ENCODE measurements at regions not wholly inside any gene's neighbourhood (a gene's known extent, or its start where the extent isn't known, plus 50 kb on each side); places are given as distances from the start of the nearest gene placed in this dataset.

GRCh38 chr14:22024137-22024536 is 350.5 kb upstream of the OR4E1 start:
- TF ChIP-seq MAX (IDR thresholded peaks at IDR 0.05): no peak
- TF ChIP-seq CEBPB (IDR thresholded peaks at IDR 0.05; ENCODE audit: low read depth, low read length): no peak
- TF ChIP-seq, protein P1, sequence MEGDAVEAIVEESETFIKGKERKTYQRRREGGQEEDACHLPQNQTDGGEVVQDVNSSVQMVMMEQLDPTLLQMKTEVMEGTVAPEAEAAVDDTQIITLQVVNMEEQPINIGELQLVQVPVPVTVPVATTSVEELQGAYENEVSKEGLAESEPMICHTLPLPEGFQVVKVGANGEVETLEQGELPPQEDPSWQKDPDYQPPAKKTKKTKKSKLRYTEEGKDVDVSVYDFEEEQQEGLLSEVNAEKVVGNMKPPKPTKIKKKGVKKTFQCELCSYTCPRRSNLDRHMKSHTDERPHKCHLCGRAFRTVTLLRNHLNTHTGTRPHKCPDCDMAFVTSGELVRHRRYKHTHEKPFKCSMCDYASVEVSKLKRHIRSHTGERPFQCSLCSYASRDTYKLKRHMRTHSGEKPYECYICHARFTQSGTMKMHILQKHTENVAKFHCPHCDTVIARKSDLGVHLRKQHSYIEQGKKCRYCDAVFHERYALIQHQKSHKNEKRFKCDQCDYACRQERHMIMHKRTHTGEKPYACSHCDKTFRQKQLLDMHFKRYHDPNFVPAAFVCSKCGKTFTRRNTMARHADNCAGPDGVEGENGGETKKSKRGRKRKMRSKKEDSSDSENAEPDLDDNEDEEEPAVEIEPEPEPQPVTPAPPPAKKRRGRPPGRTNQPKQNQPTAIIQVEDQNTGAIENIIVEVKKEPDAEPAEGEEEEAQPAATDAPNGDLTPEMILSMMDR (IDR thresholded peaks at IDR 0.05; ENCODE audit: control extremely low read depth in 1 of 3, insufficient read depth in 1 of 3, low read depth in 1 of 3, low read length in 3 of 3): no peak
- no peak for TF ChIP-seq POLR2A (IDR thresholded peaks at IDR 0.05; ENCODE audit: control extremely low read depth in 1 of 2, low read depth in 2 of 2, low read length in 2 of 2)
- no peak for TF ChIP-seq ZNF274 (IDR thresholded peaks at IDR 0.05; ENCODE audit: borderline replicate concordance, extremely low read depth, low read length)
- TF ChIP-seq EP300 (IDR thresholded peaks at IDR 0.05; ENCODE audit: borderline replicate concordance in 1 of 2, low read depth in 2 of 2, low read length in 2 of 2): no peak
- TF ChIP-seq BRCA1 (IDR thresholded peaks at IDR 0.05; ENCODE audit: low read depth, low read length): no peak
- TF ChIP-seq TEAD4 (IDR thresholded peaks at IDR 0.05; ENCODE audit: low read depth, low read length): no peak
- TF ChIP-seq CHD7 (IDR thresholded peaks at IDR 0.05; ENCODE audit: insufficient replicate concordance, low read length): no peak
- no peak for TF ChIP-seq JUND (IDR thresholded peaks at IDR 0.05; ENCODE audit: low read length)
- TF ChIP-seq SIN3A (conservative IDR thresholded peaks at IDR 0.05 in 1 of 2, IDR thresholded peaks at IDR 0.05 in 1 of 2; ENCODE audit: low read depth in 1 of 2, low read length in 2 of 2): no peak
- TF ChIP-seq RFX5 (IDR thresholded peaks at IDR 0.05; ENCODE audit: borderline replicate concordance, low read depth, low read length): no peak
